B cell (primary cell): ENCODE measurements at regions not wholly inside any gene's neighbourhood (a gene's known extent, or its start where the extent isn't known, plus 50 kb on each side); places are given as distances from the start of the nearest gene placed in this dataset.

Experiments
- CTCF ChIP-seq: fragments of 200-600 bp; IDR thresholded peaks from one replicate; pipeline ENCODE4 v1.8.0; 2022; ENCODE audit warnings: antibody characterized with exemption, mild to moderate bottlenecking
- EZH2 ChIP-seq: IDR thresholded peaks from 2 replicates; pipeline ENCODE4 v1.6.1; 2012; ENCODE audit warnings: borderline replicate concordance, low read depth, mild to moderate bottlenecking, moderate library complexity, low read length; ENCODE audit not compliant: insufficient read depth, poor library complexity, severe bottlenecking

GRCh38 chr3:172575375-172575774 is 52.1 kb upstream of the TNFSF10 start:
- TF ChIP-seq CTCF = no peak
- no peak for TF ChIP-seq EZH2
